ENCODE measurements at regions not wholly inside any gene's neighbourhood (a gene's known extent, or its start where the extent isn't known, plus 50 kb on each side); places are given as distances from the start of the nearest gene placed in this dataset.
"Not testable (repeated sequence)": the region's sequence is repeated elsewhere in the genome, so short reads cannot be mapped to it uniquely, and the experiment has no call there.

DNA sequence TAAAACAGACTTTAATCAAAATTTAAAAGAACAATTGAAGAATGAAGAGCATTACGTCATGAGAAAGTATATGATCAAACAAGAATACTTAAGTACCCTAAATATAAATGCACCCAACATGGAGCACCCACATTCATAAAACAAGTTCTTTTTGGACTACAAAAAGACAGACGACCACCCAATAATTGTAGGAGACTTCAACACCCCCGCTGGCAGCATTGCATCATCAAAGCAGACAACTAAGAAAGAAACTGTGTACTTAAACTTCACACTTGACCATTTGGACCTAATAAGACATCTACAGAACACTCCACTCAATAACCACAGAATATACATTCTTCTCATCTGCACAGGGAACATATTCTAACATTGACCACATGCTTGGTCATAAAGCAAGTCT is 291.7 kb upstream of the ZNF322 start:
- in situ Hi-C loops (cut with HindIII; ENCODE audit: low pct_ligation_motif_present, low sequenced_read_pairs); H3K27me3 ChIP-seq (replicated peaks); DNase-seq; H3K36me3 ChIP-seq (replicated peaks); H3K4me3 ChIP-seq (ENCODE audit: low read depth, low read length); H3K27ac ChIP-seq: not testable (repeated sequence)

DNA sequence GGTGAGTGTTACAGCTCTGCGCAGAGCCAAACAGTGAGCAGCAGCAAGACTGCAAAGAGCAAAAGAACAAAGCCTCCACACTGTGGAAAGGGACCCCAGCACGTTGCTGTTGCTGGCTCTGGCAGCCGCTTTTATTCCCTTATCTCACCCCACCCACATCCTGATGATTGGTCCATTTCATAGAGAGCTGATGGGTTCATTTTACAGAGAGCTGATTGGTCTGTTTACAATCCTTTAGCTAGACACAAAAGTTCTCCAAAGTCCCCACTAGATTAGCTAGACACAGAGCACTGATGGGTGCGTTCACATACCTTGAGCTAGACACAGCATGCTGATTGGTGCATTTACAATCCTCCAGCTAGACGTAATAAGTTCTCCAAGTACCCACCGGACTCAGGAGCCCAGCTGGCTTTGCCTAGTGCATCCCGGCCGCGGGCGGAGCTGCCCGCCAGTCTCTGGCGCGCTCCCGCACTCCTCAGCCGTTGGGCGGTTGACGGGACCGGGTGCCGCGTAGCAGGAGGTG is 291.4 kb upstream of the PRSS16 start:
- DNase-seq: peak; percentile 76
- H3K27ac ChIP-seq; H3K36me3 ChIP-seq (replicated peaks); in situ Hi-C loops (cut with HindIII; ENCODE audit: low pct_ligation_motif_present, low sequenced_read_pairs); H3K27me3 ChIP-seq (replicated peaks): not testable (repeated sequence)
- H3K4me3 ChIP-seq (ENCODE audit: low read depth, low read length): peak overlapping the region; percentile 55

GRCh38 chr6:26956601-26957184 is 290.8 kb upstream of the PRSS16 start:
- H3K4me3 ChIP-seq (ENCODE audit: low read depth, low read length): peak overlapping the region; percentile 49
- peak; percentile 67 for DNase-seq
- H3K27me3 ChIP-seq (replicated peaks); in situ Hi-C loops (cut with HindIII; ENCODE audit: low pct_ligation_motif_present, low sequenced_read_pairs); H3K36me3 ChIP-seq (replicated peaks): not testable (repeated sequence)
- TF ChIP-seq, protein P1, sequence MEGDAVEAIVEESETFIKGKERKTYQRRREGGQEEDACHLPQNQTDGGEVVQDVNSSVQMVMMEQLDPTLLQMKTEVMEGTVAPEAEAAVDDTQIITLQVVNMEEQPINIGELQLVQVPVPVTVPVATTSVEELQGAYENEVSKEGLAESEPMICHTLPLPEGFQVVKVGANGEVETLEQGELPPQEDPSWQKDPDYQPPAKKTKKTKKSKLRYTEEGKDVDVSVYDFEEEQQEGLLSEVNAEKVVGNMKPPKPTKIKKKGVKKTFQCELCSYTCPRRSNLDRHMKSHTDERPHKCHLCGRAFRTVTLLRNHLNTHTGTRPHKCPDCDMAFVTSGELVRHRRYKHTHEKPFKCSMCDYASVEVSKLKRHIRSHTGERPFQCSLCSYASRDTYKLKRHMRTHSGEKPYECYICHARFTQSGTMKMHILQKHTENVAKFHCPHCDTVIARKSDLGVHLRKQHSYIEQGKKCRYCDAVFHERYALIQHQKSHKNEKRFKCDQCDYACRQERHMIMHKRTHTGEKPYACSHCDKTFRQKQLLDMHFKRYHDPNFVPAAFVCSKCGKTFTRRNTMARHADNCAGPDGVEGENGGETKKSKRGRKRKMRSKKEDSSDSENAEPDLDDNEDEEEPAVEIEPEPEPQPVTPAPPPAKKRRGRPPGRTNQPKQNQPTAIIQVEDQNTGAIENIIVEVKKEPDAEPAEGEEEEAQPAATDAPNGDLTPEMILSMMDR (IDR thresholded peaks at IDR 0.05; ENCODE audit: low read depth, low read length, missing control alignments): peak; percentile 58
- H3K27ac ChIP-seq: peak overlapping the region; percentile 64

DNA sequence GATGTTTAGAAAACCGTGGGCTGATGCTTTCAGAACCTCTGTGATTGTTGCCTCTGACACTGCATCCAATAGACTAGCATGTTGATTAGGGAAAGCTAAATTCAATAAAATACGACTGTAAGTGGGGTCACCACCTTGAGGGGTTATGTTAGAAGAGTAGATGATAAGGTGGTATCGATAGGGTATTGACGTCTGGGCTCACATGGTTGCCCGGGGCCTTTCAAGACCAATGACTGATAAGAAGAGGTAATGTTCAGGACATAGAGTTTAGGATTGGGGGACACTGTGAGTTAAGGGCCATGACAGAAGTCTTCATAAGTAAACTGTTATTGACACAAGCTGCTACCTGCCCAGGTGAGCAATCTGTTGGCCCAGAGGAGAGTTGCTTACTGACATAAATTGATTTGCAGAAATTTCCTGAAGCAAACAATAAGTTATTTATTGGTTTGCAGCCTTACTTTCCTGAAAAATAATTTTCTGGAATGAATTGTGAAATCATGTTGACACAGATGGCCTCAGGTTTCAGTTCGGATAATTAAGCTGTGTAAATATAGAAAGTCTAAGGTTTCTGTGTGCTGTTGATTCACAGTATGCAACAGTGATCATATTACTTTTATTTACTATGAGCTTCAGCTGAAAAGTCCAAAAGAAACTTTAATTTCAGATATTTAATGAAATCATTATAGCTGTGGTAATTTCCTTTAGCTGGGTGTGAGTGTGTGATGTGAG is 289.9 kb upstream of the PRSS16 start:
- DNase-seq: peak; percentile 0
- not testable (repeated sequence) for H3K36me3 ChIP-seq (replicated peaks); H3K27ac ChIP-seq

DNA sequence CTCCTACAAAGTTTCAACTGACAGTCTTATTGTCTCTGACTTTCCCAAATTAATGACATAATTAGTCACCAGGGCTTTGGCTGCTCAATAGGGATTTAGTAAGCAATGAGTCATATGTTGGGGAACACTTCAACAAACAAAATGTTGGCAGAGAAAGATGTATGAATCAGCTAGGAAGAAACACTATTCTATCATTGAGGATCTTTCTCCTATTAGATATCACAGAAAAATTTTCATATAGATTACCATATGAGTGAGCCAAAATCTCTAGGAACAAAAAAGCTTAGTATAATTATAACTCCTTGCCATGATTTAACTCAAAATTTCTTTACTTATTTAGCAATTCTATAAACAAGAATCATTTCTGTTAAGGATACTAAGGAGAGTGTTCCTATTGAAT is 286.3 kb upstream of the PRSS16 start:
- DNase-seq; H3K36me3 ChIP-seq (replicated peaks); in situ Hi-C loops (cut with HindIII; ENCODE audit: low pct_ligation_motif_present, low sequenced_read_pairs); H3K4me3 ChIP-seq (ENCODE audit: low read depth, low read length); H3K27ac ChIP-seq; H3K27me3 ChIP-seq (replicated peaks): not testable (repeated sequence)

More for the DNA sequence above, 289.9 kb upstream of the PRSS16 start:
- H3K27me3 ChIP-seq (replicated peaks); in situ Hi-C loops (cut with HindIII; ENCODE audit: low pct_ligation_motif_present, low sequenced_read_pairs): not testable (repeated sequence)
- peak overlapping the region; percentile 49 for H3K4me3 ChIP-seq (ENCODE audit: low read depth, low read length)

GRCh38 chr6:27002447-27002846 is 245.1 kb upstream of the PRSS16 start:
- Histone ChIP-seq H3K36me3 (replicated peaks) (no peaks in the 10 kb centered on the region), H3K27ac (no peak overlapping the region), H3K4me3 (ENCODE audit: low read depth, low read length) (no peak overlapping the region), H3K27me3 (replicated peaks) (no peaks in the 10 kb centered on the region)
- DNase-seq: no peak
- in situ Hi-C loops (cut with HindIII; ENCODE audit: low pct_ligation_motif_present, low sequenced_read_pairs): no loop called here
- TF ChIP-seq, protein P1 (IDR thresholded peaks at IDR 0.05; ENCODE audit: low read depth, low read length, missing control alignments): no peak

GRCh38 chr6:27007020-27007419 is 240.5 kb upstream of the PRSS16 start:
- Histone ChIP-seq H3K4me3 (ENCODE audit: low read depth, low read length) (no peak overlapping the region), H3K27ac (no peak overlapping the region), H3K36me3 (replicated peaks) (no peaks in the 10 kb centered on the region), H3K27me3 (replicated peaks) (no peaks in the 10 kb centered on the region)
- TF ChIP-seq, protein P1 (IDR thresholded peaks at IDR 0.05; ENCODE audit: low read depth, low read length, missing control alignments): no peak
- no peak for DNase-seq
- in situ Hi-C loops (cut with HindIII; ENCODE audit: low pct_ligation_motif_present, low sequenced_read_pairs): no loop called here

GRCh38 chr6:27008613-27009012 is 238.9 kb upstream of the PRSS16 start:
- H3K36me3 ChIP-seq (replicated peaks); H3K27ac ChIP-seq; H3K4me3 ChIP-seq (ENCODE audit: low read depth, low read length); in situ Hi-C loops (cut with HindIII; ENCODE audit: low pct_ligation_motif_present, low sequenced_read_pairs); DNase-seq; H3K27me3 ChIP-seq (replicated peaks): not testable (repeated sequence)

DNA sequence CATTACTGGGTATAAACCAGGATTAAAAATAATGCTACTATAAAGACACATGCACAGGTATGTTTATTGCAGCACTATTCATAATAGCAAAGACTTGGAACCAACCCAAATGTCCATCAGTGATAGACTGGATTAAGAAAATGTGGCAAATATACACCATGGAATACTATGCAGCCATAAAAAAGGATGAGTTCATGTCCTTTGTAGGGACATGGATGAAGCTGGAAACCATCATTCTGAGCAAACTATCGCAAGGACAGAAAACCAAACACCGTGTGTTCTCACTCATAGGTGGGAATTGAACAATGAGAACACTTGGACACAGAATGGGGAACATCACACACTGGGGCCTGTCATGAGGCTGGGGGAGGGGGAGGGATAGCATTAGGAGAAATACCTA is 233.4 kb upstream of the PRSS16 start:
- DNase-seq; H3K4me3 ChIP-seq (ENCODE audit: low read depth, low read length); H3K27ac ChIP-seq; in situ Hi-C loops (cut with HindIII; ENCODE audit: low pct_ligation_motif_present, low sequenced_read_pairs); H3K27me3 ChIP-seq (replicated peaks); H3K36me3 ChIP-seq (replicated peaks): not testable (repeated sequence)
